ENCODE measurements at regions not wholly inside any gene's neighbourhood (a gene's known extent, or its start where the extent isn't known, plus 50 kb on each side); places are given as distances from the start of the nearest gene placed in this dataset.

DNA sequence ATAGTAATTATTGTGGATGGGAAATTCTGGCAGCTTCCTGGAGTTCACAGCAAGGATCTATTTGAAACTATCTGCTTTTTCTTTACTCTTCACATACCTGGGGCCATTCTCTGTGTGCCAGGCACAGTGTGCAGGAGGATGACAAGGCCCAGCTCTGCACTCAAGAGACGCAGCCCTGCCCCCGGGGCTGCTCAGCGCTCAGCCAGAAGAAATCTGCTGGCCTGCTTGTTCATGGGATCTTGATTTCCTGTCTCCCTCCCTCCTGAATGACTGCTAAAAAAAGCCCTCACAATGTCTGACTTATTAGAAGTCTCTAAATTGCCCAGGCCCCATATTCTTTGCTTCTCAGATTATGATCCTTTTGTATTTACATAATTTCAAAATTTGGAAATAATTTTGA lies 210.9 kb downstream of the DCDC2C start:
- no peak for TF ChIP-seq TAF1 (IDR thresholded peaks at IDR 0.05; ENCODE audit: borderline replicate concordance, insufficient read depth, low read length)
- no peak for TF ChIP-seq SIN3A (IDR thresholded peaks at IDR 0.05; ENCODE audit: borderline replicate concordance, insufficient read depth, low read length)
- no peak for TF ChIP-seq POLR2AphosphoS5 (IDR thresholded peaks at IDR 0.05; ENCODE audit: low read depth, low read length)
- TF ChIP-seq, protein P1, sequence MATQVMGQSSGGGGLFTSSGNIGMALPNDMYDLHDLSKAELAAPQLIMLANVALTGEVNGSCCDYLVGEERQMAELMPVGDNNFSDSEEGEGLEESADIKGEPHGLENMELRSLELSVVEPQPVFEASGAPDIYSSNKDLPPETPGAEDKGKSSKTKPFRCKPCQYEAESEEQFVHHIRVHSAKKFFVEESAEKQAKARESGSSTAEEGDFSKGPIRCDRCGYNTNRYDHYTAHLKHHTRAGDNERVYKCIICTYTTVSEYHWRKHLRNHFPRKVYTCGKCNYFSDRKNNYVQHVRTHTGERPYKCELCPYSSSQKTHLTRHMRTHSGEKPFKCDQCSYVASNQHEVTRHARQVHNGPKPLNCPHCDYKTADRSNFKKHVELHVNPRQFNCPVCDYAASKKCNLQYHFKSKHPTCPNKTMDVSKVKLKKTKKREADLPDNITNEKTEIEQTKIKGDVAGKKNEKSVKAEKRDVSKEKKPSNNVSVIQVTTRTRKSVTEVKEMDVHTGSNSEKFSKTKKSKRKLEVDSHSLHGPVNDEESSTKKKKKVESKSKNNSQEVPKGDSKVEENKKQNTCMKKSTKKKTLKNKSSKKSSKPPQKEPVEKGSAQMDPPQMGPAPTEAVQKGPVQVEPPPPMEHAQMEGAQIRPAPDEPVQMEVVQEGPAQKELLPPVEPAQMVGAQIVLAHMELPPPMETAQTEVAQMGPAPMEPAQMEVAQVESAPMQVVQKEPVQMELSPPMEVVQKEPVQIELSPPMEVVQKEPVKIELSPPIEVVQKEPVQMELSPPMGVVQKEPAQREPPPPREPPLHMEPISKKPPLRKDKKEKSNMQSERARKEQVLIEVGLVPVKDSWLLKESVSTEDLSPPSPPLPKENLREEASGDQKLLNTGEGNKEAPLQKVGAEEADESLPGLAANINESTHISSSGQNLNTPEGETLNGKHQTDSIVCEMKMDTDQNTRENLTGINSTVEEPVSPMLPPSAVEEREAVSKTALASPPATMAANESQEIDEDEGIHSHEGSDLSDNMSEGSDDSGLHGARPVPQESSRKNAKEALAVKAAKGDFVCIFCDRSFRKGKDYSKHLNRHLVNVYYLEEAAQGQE (IDR thresholded peaks at IDR 0.05; ENCODE audit: insufficient read depth in 1 of 2, low read depth in 2 of 2, low read length in 2 of 2), result no peak
- no peak for TF ChIP-seq FOXP2 (optimal IDR thresholded peaks at IDR 0.05; ENCODE audit: borderline replicate concordance, extremely low read depth, extremely low read length, insufficient read depth)

GRCh38 chr2:3927031-3927430 lies 223.7 kb downstream of the DCDC2C start:
- TF ChIP-seq FOXP2 (optimal IDR thresholded peaks at IDR 0.05; ENCODE audit: borderline replicate concordance, extremely low read depth, extremely low read length, insufficient read depth), result no peak
- TF ChIP-seq, protein P1 (IDR thresholded peaks at IDR 0.05; ENCODE audit: insufficient read depth in 1 of 2, low read depth in 2 of 2, low read length in 2 of 2), result no peak
- TF ChIP-seq TAF1 (IDR thresholded peaks at IDR 0.05; ENCODE audit: borderline replicate concordance, insufficient read depth, low read length), result no peak
- no peak for TF ChIP-seq POLR2AphosphoS5 (IDR thresholded peaks at IDR 0.05; ENCODE audit: low read depth, low read length)
- TF ChIP-seq SIN3A (IDR thresholded peaks at IDR 0.05; ENCODE audit: borderline replicate concordance, insufficient read depth, low read length), result no peak

- TF ChIP-seq, protein P1 (IDR thresholded peaks at IDR 0.05; ENCODE audit: insufficient read depth in 1 of 2, low read depth in 2 of 2, low read length in 2 of 2), result no peak
- TF ChIP-seq TAF1 (IDR thresholded peaks at IDR 0.05; ENCODE audit: borderline replicate concordance, insufficient read depth, low read length) (no peak), FOXP2 (optimal IDR thresholded peaks at IDR 0.05; ENCODE audit: borderline replicate concordance, extremely low read depth, extremely low read length, insufficient read depth) (no peak), SIN3A (IDR thresholded peaks at IDR 0.05; ENCODE audit: borderline replicate concordance, insufficient read depth, low read length) (no peak), POLR2AphosphoS5 (IDR thresholded peaks at IDR 0.05; ENCODE audit: low read depth, low read length) (no peak)
Observed at GRCh38 chr2:3929374-3929773, 226.0 kb downstream of the DCDC2C start.

- no peak for TF ChIP-seq TAF1 (IDR thresholded peaks at IDR 0.05; ENCODE audit: borderline replicate concordance, insufficient read depth, low read length)
- no peak for TF ChIP-seq SIN3A (IDR thresholded peaks at IDR 0.05; ENCODE audit: borderline replicate concordance, insufficient read depth, low read length)
- no peak for TF ChIP-seq FOXP2 (optimal IDR thresholded peaks at IDR 0.05; ENCODE audit: borderline replicate concordance, extremely low read depth, extremely low read length, insufficient read depth)
- TF ChIP-seq, protein P1 (IDR thresholded peaks at IDR 0.05; ENCODE audit: insufficient read depth in 1 of 2, low read depth in 2 of 2, low read length in 2 of 2), result no peak
- no peak for TF ChIP-seq POLR2AphosphoS5 (IDR thresholded peaks at IDR 0.05; ENCODE audit: low read depth, low read length)
Observed at GRCh38 chr2:3930246-3930645, 226.9 kb downstream of the DCDC2C start.

DNA sequence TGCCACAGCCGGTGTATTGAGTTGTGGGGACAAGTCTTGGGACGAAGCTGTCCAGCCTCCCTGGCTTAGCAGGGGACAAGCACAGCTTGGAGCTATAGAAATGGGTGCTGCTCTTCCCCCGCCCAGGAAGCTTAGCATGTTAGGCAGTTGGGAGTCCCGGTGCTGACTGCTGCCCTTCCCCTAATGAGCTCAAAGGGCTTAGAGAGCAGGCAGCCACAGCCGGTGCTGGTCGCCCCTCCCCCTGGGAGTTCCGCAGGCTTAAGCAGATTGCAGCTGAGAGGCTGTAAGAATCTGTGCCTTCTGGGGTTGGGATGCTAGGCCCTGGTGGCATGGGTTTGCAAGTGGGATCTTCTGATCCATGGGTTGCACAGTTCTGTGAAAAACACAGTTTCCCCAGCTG lies 237.3 kb downstream of the DCDC2C start:
- TF ChIP-seq TAF1 (IDR thresholded peaks at IDR 0.05; ENCODE audit: borderline replicate concordance, insufficient read depth, low read length), result no peak
- no peak for TF ChIP-seq SIN3A (IDR thresholded peaks at IDR 0.05; ENCODE audit: borderline replicate concordance, insufficient read depth, low read length)
- TF ChIP-seq FOXP2 (optimal IDR thresholded peaks at IDR 0.05; ENCODE audit: borderline replicate concordance, extremely low read depth, extremely low read length, insufficient read depth), result no peak
- TF ChIP-seq, protein P1 (IDR thresholded peaks at IDR 0.05; ENCODE audit: insufficient read depth in 1 of 2, low read depth in 2 of 2, low read length in 2 of 2), result no peak
- TF ChIP-seq POLR2AphosphoS5 (IDR thresholded peaks at IDR 0.05; ENCODE audit: low read depth, low read length), result no peak
